GDM1 (cell line): ENCODE measurements at regions not wholly inside any gene's neighbourhood (a gene's known extent, or its start where the extent isn't known, plus 50 kb on each side); places are given as distances from the start of the nearest gene placed in this dataset.

Experiments used
- DNase-seq: peaks from one replicate; lab custom pipeline; 2025; lab: John Stamatoyannopoulos, UW

- no peak for DNase-seq
These were observed 148.4 kb upstream of the PLEKHG7 start for GRCh38 chr12:92554158-92555073.

DNA sequence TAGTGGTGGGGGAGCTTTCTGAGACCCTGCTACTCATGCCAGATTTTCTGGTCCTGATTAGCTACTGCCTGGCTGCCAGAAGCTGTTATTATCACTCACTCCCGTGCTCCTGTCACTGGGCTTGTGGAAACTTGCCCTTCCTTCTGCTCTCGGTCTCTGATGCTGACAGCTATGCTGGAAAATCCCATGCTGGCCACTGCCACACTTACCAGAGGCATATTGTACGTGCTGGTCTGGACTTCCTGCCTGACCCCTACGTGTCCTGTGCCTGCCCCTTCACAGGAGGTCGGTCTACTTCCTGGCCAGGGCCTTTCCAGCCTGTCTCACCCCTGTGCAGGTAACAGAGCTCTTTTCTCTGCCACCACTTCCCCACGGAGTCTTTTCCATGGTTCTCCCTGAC is 149.4 kb upstream of the PLEKHG7 start:
- DNase-seq: no peak

GRCh38 chr12:92552412-92553108 is 150.2 kb upstream of the PLEKHG7 start:
- DNase-seq: no peak

GRCh38 chr12:92551853-92552397 is 150.9 kb upstream of the PLEKHG7 start:
- DNase-seq: no peak

DNA sequence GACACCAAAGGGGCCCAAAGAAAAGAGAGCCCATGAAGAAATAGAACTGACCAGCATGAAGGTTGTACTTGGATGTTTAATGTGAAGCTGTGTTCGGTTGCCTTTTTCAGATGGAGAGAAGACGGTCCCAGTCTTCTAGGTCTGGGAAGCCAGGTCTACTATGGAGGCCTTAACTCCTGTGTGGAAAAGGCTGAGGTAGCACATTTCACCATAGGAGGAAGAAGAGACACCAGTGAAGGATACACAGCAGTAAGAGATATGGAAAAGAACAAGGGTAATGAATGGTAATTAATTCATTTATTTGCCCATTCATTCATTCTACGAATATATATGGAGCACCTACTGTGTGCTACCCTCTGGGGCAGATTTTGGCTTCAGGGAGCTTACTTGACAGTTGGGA is 151.6 kb upstream of the PLEKHG7 start:
- no peak for DNase-seq

- no peak for DNase-seq
These were observed 152.1 kb upstream of the PLEKHG7 start for GRCh38 chr12:92550661-92551060.

- DNase-seq: no peak
These were observed 152.5 kb upstream of the PLEKHG7 start for GRCh38 chr12:92550254-92550653.

- DNase-seq: no peak
These were observed 153.3 kb upstream of the PLEKHG7 start for GRCh38 chr12:92549516-92549915.

- DNase-seq: no peak
These were observed 154.9 kb upstream of the PLEKHG7 start for GRCh38 chr12:92547906-92548305.

DNA sequence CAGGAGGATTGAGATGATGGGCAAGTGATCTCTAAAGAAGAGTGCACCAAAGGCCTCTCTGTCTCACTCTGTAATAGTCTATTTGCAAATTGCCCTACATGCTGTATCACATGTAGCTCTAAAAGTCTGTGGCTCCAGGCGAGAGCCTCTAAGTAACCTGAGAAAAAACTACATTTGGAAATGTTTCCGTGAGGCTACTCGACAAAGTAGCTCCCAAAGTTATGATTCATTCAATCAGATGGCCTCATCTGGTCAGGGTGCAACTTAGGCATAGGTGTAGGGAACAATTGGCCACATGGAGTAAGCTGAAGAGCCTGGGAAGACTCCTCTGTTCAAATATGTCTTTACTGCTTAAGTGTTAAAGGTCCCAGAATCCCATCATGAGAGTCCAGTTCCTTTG is 155.4 kb upstream of the PLEKHG7 start:
- DNase-seq: no peak

- DNase-seq: no peak
These were observed 156.0 kb upstream of the PLEKHG7 start for GRCh38 chr12:92546635-92547348.

GRCh38 chr12:92546259-92546634 is 156.5 kb upstream of the PLEKHG7 start:
- no peak for DNase-seq

GRCh38 chr12:92544322-92544721 is 158.5 kb upstream of the PLEKHG7 start:
- DNase-seq: no peak

DNA sequence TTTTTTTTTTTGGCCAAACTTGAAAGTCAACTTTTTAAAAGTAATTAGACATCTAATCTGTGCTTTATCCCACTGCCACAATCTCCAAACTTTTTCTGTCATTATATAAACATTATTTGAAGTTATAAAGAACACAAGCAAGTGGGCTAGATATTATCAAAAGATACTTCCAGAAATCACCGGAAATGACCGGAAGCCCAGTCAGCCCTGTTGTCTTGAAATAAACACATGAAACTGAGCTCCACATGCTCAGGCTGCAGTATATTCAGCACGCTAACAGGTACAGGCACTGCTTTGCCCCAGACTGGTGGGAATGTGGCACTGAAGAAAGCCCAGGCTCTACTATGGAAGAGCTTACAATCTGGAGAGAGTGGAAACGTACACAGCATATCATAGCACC is 158.9 kb upstream of the PLEKHG7 start:
- no peak for DNase-seq

- no peak for DNase-seq
These were observed 159.4 kb upstream of the PLEKHG7 start for GRCh38 chr12:92543359-92543758.

- DNase-seq: no peak
These were observed 161.1 kb upstream of the PLEKHG7 start for GRCh38 chr12:92541731-92542130.

DNA sequence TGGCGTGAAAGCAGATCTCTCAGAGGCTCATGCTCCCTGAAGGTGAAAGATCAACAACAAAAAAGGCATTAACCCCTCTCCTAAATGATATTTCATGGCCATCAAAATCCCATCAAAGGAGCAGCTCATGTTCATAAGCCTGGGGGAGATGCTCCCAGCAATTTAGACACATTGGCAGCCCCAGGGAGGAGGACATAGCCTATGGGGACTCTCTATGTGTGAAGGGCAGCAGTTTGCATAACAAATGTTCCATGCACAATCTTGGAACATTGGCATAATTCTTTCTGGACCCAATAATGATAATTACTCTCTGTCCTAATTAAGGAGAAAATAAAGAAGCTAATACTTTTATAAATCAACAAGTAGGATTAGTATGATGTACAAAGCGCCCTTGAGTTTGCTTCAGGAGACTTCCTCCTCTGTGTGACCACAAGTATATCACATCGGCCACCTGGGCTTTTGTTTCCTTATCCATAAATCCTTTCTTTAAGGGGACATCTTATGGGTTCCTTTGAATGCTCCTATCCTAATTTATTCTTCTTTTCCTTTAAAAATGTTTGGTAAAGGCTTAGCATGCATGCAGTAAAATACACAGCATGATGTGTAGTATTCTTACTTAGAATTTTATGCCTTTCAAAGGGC is 161.9 kb upstream of the PLEKHG7 start:
- peak; percentile 29 for DNase-seq

- no peak for DNase-seq
These were observed 162.6 kb upstream of the PLEKHG7 start for GRCh38 chr12:92539976-92540781.

DNA sequence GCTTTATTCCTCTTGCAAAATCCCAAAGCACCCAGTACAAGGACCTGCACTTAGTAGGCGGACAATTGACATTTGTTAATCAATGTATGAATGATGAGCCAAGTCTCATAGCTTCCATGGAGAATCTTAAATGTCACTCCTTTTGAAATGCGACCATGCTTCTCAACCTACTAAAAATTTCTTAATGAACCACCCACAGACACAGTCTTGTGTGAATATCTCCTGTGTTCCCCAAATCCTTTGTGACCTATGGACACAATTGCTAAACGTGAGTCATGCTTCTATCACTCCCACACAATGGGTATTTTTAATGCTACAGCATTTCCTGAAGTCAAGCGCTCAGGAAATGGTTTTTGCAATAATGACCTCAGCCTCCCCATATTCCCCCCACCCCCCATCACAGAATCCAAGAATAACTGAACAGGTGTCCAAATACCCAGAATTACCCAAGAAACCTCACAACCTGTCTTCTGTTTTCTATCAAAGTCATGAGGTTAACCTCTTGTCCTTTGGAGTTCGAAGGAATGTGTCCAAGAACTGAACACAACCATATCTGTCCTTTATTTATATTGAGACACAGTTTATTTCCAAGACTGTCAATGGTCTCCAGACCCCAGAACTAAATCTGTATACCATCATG is 163.6 kb upstream of the PLEKHG7 start:
- peak; percentile 48 for DNase-seq

GRCh38 chr12:92537290-92537960 is 165.4 kb upstream of the PLEKHG7 start:
- DNase-seq: no peak
